Peyer's patch (tissue), 4 donors: ENCODE measurements at regions not wholly inside any gene's neighbourhood (a gene's known extent, or its start where the extent isn't known, plus 50 kb on each side); places are given as distances from the start of the nearest gene placed in this dataset.
"Not testable (repeated sequence)": the region's sequence is repeated elsewhere in the genome, so short reads cannot be mapped to it uniquely, and the experiment has no call there.

ENCODE experiments used
- CTCF ChIP-seq, 6 experiments: fragments of 450-650 bp in 4 of 6; fragments of 200-600 bp in 2 of 6; sonication (generic) in 1 of 6; IDR thresholded peaks; one replicate each; pipeline ENCODE4 v1.5.1; 2017 to 2019; ENCODE audit warnings: antibody characterized with exemption in 6 of 6, mild to moderate bottlenecking in 3 of 6, moderate library complexity in 1 of 6
- POLR2A ChIP-seq, 2 donors: fragments of 450-650 bp; IDR thresholded peaks; one replicate each; pipeline ENCODE4 v1.5.1; 2017; ENCODE audit warnings: antibody characterized with exemption in 2 of 2, mild to moderate bottlenecking in 2 of 2, moderate library complexity in 2 of 2

GRCh38 chr2:87290566-87291307, 269.1 kb upstream of the PLGLB1 start:
- TF ChIP-seq POLR2A, CTCF (IDR thresholded peaks at IDR 0.05): not testable (repeated sequence)
